Inflammatory macrophage (primary cell): ENCODE measurements at regions not wholly inside any gene's neighbourhood (a gene's known extent, or its start where the extent isn't known, plus 50 kb on each side); places are given as distances from the start of the nearest gene placed in this dataset.

Source experiments
- DNase-seq, 2 donors: peaks; one replicate each; pipeline ENCODE4 v3.0.0-alpha.2; 2020 to 2022

DNA sequence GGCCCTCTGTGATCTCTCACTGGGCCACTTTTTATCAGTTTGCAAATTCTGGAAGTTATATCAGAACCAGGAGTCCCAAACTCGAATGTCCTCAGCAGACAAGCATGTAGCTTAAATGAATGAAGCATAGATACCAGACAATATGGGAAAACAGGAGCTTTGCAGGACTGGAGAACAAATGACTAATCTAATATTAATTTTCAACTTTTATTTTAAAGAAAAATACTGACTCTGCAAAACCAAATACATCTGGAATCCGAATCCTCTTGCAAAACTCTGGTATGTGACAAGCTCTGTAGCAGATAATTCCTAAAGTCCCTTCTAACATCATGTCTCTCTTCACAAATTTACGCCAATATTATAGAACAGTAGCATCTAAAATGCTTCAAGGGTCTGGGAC is 427.4 kb downstream of the TTLL7 start:
- no peak for DNase-seq

DNA sequence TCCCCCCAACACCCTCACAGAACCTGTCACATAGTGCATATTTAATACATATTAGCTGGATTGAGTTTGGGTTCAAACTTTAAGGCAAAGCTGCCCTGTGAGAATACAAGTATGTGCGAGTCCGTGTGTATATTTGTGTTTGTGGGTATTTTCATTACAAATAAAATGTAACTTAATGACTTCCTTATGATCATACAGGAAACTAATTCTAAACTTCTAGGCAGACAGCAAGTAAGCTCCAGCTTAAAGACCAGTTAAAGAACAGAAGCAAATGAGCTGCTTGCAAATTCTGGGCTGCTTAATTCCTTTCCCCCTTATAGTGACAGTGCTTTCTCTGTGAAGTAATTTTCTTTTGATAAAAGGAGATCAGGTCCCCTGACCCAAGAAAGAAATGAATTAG is 437.6 kb downstream of the TTLL7 start:
- DNase-seq: no peak

DNA sequence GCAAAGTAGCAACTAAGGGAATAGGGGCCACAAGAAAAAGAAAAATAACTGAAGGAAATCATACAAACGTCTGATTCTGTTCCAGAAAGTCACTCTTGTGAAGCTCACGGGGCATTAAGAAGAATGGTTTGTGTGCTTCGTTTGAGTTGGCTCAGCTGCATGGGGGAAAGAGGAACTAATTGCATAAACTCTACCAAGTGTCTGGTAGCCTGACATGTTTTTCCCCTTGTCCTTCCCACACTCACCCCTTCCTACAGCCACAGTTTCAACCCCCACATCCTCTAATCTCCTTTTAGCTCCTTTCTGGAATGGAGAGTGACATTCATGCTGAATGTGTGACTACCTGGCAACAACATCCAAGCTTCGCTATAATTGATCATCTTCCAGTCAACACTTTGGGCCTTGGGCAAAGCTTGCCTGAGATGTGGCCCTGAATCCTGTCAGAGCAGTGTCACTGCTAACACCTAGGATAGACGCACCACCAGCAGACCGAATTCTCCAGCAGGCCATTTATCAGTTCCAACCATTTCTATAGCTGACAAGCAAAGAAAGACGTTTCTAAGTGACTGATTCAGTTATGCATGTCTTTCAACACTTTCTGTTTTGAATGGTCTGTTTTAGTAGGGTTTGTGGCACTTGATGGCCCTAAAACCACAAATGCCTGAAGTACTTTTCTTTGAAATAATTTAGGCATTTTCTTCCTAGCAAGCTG is 439.6 kb downstream of the TTLL7 start:
- DNase-seq: no peak

DNA sequence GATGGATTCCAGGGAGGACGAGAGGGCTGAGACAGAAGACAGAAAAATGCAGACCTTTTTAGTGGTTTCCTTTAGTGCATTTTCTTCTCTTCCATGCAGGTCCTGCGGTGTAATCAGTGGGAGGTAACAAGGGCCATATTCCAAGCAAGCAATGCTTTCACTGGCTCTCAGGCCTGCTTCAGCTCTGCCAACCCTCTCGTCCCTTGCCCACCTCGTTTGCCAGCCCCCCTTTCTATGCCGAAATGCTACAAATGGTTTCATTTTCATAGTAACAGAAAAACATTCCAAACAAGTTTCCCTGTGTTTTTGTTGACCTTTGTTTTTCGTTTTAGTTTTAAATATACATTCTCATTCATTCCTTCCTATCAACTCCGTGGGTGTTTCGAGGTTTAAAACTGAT is 443.1 kb downstream of the TTLL7 start:
- DNase-seq: no peak

DNA sequence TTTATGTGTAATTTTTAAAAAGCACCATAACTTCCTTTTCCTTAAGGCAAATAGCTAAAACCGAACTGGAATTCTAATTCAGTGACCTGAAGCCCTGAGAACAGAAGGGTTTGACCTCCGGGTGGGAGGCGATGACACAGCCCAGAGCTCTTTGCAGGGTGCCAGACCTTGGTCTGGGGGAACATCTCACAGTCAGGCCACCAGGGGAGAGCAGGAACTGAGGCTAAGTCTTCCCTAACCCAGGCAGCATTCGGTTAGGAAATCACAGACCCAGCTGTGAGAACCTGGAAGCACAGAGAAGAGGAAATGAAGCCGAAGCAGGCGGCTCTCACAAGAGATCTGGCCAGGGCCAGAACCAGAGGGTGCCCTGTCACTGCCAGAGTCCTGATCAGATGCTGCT is 444.8 kb downstream of the TTLL7 start:
- DNase-seq: no peak

DNA sequence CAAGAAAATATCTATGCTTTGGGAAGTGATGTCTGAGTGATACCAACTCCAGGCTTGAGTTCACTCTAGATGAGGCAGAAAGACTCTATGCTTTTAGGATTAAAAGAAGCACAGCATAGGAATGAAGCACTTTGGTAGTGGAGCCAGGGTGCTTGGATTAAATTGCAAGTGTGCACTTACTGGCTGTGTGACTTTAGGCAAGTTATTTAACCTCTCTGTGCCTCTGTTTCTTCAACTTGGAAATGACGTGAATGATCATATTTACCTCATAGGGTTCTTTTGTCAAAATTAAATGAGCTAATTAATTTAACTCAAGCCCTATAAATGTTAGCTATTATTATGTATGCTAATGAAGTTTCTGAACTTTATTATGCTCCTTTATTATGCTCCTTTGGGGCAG is 446.1 kb downstream of the TTLL7 start:
- DNase-seq: no peak

DNA sequence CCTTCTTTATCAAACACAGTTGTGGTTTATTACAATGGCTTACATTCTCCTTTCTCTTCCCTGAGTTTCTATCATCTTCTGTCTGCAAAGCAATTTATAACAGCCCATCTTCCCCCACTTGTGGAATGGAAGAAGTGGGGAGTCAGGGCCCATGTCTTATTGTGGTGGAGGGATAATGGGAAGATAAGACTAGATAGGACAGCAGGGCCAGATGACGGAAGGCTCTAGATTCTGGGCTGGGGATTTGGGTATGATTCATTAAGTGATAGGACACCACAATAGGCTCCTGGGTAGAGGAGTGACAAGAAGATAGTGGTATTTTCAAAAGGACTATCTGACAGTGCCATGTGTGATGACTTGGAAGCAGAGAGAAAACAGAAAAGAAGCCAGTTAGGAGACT is 450.6 kb downstream of the TTLL7 start:
- DNase-seq: no peak

DNA sequence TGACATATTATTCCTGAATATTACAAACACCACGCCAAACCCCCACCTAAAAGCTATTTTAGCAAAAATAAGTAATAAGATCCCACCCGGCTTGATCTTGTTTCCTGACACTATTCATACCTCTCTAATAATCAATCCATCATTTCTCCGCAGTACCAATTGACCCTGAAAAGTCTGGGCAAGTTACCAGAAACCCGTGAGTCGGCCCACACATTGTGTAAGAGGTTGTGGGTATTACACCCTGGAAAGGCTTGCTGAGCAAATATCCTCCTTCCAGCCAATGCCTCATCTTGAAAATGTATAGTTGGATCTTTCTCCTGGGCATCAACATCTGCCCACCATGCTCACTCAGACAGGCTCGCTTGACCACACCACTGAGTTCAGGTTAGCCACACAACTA is 451.0 kb downstream of the TTLL7 start:
- no peak for DNase-seq

DNA sequence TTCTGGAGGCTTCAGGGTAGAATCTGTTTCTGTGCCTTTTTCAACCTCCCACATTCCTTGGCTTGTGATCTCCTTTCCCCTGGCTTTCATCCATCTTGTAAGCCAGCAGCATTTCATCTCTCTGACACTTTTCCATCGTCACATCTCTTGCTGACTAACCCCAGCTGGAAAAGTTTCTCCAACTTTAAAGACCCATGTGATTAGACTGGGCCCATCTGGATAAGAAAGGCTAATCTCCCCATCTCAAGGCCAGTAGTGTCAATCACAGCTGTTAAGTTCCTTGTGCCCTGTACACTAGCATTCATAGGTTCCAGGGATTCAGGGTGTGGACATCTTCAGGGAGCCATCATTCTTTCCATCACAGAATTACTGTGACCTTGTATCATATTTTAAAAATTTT is 452.1 kb downstream of the TTLL7 start:
- no peak for DNase-seq

DNA sequence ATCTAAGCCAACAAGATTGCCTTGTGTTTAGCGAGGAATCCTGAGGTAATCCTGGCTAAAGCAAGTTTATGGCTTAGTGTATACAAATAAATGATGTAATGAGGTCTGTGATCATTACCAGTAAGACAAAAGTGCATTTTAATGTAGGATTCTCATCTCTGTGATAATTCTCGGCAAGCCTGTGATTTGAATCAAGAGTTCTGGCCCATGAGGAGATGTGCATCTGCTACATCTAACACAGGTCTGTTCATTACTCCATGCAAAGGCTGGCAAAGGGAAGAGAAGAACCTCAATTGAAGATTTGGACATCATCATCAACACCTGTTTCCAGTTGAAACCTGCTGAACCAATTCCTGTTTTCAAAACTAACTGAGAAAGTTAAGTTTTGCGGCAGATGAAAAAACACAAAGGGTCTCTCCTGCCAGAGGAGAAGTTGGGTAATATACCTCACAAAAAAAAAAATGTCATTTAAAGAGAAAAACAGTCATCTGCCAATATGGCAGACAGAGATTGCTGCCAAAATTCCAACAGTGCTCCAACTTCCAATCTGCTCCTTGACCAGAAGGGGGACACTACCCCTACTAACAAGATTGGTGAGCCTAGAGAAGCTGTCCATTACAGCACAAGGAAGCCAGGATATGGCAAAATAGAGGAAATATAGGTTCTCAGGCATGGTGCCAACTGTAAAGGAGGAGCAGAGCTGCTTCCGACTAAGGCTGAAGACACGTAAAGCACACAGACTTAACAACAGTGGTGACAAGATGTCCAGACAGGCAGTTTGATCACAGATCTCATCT is 453.7 kb downstream of the TTLL7 start:
- peak in 1 of 2 donors; percentile 11 for DNase-seq

DNA sequence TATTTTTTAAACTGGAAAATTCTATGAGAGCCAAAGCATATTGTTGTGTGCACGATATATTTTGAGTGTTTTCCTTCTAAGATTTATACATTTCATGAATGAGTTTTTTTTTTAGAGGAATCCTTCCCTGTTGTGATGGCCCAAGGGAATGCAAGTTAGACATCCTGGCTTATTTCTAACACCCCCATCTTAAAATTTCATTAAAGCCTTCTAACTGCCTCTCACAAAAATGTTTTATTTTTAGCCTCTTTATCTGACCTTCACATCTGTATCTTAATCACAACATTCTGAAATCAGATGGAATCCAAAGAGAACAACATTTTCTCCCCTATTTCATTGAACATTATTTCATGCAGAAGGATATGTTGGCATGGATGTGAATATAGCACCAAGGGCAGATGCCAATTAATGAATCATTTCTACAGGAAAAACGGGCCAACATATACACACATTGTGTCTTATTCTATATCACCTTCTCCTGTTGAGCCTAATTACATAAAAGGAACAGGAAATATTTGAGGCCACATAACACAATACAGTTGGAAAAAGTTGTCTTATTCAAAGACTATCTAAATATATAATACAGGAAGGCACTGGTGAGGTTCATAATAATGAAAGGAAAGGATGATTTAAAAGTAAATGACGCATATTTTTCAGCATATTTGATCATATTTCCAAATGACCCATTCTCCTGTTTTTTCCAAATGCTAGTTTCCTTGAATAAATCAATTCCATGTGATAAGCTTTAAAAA is 455.5 kb downstream of the TTLL7 start:
- DNase-seq: no peak

DNA sequence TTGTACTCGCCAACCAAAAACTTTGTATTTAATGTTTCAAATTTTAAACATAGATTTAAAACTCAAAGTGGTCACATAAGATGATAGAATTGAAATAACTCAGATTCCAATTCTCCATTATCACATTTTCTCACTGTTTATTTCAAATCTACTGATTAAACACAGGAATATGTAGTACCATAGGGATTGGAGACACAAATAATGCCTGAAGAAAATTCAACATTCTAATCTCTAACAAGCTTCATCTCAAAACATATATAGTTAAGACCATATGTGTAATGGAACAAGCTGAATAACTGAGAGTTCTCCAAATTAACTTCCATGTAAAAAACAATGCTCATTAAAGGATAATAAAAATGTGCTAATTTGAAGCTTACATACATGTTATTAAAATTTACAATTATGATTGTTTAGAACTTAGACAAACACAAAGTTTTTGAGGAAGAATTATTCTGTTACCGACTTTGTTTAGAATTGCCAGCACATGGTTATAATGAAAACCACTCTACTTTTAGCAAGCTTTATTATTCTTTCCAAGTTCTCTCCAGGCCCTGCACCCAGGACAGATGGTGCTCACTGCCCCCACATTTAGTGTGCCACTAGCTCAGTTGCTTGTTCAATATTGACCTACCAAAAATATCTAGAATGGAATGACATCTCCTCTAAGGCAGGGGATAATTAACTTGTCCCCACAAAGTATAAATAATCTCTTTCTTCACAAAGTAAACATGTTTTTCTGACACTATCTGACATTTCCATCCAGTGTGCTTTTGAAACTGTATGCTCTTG is 467.2 kb downstream of the TTLL7 start:
- no peak for DNase-seq

DNA sequence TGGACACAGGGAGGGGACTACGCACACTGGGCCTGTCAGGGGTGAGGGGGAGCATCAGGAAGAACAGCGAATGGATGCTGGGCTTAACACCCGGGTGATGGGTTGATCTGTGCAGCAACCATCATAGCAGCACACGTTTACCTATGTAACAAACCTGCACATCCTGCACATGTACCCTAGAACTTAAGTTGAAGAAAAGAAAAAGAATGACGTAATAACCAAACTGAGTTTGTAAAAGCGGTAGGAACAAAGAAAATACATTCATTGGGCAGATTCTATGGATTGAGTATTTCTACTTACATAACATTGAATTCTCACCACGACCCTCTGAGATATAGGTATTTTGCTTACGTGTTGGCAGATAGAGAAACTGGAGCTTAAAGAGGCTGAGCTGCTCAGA is 468.4 kb downstream of the TTLL7 start:
- no peak for DNase-seq

DNA sequence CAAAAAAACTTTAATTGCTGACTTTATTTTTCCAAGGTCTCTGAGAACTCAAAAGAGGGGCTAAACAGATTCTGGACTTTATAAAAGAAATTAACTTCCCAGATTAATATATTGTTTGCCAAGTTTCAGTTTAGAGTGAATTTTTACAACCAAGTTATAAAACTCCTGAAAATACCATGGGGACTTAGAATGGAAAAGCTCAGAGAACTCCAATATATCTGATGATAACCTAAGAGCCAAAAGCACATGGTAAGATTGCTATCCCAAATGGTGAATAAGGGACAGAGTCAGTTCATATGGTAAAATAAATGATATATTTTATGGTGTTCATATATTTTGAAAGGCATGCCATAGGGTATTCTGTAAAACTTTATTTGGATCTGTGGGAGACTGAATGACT is 470.9 kb downstream of the TTLL7 start:
- no peak for DNase-seq

DNA sequence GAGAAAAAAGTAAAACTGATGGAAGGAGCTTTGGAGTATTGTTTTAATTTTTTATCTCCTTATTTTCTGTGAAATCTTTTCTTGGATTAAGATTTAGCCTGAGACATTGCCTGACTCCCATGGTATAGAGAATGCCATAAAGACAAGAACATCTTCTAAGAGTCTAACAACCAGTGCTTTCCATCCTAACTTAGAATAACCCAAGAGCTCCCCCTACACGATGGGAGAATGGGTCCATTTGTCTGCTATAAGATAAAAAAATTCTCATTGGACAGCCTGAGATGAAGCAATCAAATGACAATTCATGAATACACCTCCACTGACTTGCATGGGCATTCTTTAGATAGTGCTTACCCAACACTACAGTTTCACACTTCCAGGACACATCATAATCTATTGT is 478.1 kb downstream of the TTLL7 start:
- DNase-seq: no peak

DNA sequence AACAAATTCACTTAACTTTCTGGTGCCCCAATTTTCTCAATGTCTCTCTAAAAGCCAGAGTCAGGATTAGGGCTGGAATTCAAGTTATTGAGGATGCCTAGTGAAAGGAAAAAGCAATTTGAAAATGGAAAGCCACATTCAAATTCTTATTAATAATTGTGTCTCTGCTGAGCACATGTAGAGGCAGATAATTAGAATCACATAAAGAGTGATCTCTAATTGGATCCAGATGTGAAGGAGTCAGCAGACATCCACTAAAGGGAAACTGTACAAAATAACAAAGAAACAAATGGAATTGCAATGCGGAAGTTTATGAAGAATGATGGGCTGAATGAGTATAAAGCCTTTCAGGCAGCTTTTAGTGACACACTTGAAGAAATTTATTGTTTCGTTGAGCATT is 482.6 kb downstream of the TTLL7 start:
- DNase-seq: no peak

DNA sequence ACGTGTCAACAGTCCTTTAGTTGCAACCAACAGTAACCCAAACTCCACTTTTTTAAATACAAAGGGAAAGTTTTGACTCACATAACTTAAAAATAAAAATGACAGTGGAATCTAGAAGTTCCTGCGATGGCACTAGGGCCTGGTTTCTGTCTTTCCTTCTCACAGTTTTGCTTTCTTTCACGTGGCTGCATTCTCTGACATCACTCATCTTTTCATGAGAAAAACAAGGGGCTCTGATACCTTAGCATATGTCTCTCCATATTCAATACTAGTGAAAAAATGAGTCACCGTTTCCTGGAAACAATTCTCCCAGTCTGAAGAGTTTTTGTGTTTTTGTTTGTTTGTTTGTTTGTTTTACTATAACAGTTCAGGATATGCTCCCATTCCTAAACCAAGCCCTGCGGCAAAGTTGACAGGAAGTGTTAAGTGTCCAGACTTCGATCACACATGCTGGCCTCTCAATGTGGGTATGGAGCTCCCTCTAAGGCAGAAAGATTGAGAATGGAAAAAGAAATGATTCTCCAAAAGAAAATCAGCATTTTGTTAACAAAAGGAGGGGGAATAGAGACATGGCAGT is 483.3 kb downstream of the TTLL7 start:
- DNase-seq: no peak

DNA sequence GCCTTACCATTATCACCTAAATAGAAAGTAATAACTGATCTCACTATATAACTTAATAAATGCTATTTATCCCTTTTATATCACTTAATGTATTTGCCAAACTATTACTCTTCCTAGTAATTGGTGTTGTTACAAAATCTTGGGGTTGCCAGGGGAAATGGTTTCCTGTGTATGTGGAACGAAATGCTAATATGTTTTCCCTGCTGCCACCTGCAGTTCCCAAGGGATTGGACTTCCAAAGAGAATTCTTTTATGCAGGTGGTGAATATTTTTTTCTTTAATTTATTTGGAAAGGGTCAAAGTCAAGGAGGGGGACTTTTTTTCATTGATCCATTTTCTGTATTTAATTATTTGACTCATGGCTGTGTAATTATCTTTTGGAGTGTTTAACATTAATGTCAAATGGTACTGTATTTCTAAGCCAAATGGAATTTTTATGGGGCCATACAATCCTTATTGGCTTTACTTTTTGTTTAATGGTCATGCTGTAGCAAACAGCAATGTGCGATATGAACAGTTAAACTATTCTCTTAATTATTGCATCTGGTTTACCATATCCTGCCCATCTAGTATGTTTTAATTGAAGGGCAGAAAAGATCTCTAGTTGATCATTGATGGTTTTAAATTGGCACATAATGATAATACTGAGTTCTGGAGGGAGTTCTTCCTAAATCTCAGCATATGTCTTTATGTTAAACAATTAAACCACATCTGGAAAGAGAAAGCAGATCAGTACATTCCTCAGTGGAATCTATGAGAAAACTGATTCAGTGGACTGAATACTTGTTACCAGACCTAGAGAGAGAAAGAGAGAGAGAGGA is 486.3 kb downstream of the TTLL7 start:
- no peak for DNase-seq

DNA sequence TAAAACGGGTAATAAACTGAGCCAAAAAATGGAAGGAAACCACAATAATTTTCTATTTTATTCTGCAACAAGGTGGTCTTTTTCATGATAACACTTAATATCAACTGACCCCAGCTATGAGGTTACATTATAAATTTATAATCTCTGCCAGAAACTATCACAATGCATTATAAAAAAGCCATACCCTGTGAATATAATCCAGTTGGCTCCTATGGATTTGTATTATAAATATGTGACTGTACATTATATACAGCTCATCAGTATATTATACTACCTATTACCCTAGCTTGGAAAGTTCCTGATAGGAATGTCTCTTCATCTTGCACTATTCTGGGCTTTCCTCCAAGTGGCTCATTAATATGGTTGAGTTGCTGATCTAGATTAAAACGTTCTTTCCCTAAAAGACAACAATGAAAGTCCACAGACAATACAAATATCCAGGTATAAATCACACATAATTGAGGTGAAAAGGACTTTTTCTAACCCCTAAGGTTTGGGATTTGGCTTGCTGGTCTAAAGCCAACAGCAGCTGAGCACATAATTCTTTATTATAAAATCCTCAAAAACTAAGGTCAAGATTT is 487.7 kb downstream of the TTLL7 start:
- DNase-seq: no peak

DNA sequence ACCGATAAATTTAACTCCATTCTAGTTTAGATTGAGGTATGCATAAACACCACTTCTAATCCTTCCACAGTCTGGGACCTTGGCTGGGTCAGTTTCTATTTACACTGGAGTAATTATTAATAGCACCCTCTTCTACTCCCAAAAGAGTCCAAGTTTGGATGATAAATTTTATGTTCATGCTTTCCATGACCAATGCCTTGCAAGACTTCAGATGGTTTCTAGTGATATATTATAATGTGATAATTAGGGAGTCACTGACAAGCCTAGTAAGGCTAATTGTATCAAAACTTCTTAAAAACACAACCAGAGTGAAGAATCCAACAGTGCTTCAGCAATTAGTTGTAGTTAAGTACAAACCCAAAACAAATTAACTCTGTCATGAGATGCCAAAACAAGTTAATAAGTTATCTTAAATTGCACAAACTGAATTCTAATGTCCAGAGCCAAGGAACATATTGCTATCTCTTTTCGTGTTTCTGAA is 489.6 kb downstream of the TTLL7 start:
- DNase-seq: no peak
